Activated CD8-positive, alpha-beta memory T cell treated with anti-CD3 and anti-CD28 coated beads, Interleukin-2, amount 10 ng/mL, durations not matched to agents 7 days and 5 days (primary cell): ENCODE measurements at regions not wholly inside any gene's neighbourhood (a gene's known extent, or its start where the extent isn't known, plus 50 kb on each side); places are given as distances from the start of the nearest gene placed in this dataset.

Source experiments
- ATAC-seq: fragments of 150-1000 bp; cut with Tn5 transposase; one replicate; pipeline ENCODE4 v1.10.0; 2021; ENCODE audit warnings: moderate library complexity
- CTCF ChIA-PET: fragments of 350-600 bp; sonication (Branson Sonifier 250); formaldehyde crosslinking; loops from one replicate; lab custom pipeline; 2021; ENCODE audit warnings: antibody characterized with exemption; lab: Charles Lee
- DNase-seq: peaks from one replicate; pipeline ENCODE4 v3.0.0-alpha.2; 2020
- H3K27ac Mint-ChIP-seq: one replicate; pipeline ENCODE4 v1.8.0; 2021; ENCODE audit warnings: mild to moderate bottlenecking, mixed read lengths
- H3K27me3 Mint-ChIP-seq: one replicate; pipeline ENCODE4 v1.8.0; 2021; ENCODE audit warnings: mixed read lengths
- H3K36me3 Mint-ChIP-seq: one replicate; pipeline ENCODE4 v1.8.0; 2021; ENCODE audit warnings: mild to moderate bottlenecking, mixed read lengths
- H3K4me1 Mint-ChIP-seq: one replicate; pipeline ENCODE4 v1.8.0; 2021; ENCODE audit warnings: mixed read lengths
- H3K4me3 Mint-ChIP-seq: one replicate; pipeline ENCODE4 v1.8.0; 2021; ENCODE audit warnings: mild to moderate bottlenecking, moderate library complexity, mixed read lengths
- H3K9me3 Mint-ChIP-seq: one replicate; pipeline ENCODE4 v1.8.0; 2022; ENCODE audit warnings: low read depth, mixed read lengths

GRCh38 chr10:36683421-36683820 is 442.0 kb upstream of the ANKRD30A start:
- CTCF ChIA-PET = no interaction called here
- Mint-ChIP-seq H3K27me3 (no peaks in the 10 kb centered on the region), H3K9me3 (peaks cover 8% of the 10 kb centered on the region), H3K4me1 (no peaks in the 10 kb centered on the region), H3K27ac (no peak overlapping the region), H3K4me3 (no peak overlapping the region), H3K36me3 (no peaks in the 10 kb centered on the region)
- ATAC-seq (no peak), DNase-seq (no peak)

GRCh38 chr10:36681751-36682632 is 443.4 kb upstream of the ANKRD30A start:
- ATAC-seq (no peak), DNase-seq (no peak)
- Mint-ChIP-seq H3K36me3 (no peaks in the 10 kb centered on the region), H3K4me1 (no peaks in the 10 kb centered on the region), H3K27ac (no peak overlapping the region), H3K27me3 (no peaks in the 10 kb centered on the region), H3K4me3 (no peak overlapping the region), H3K9me3 (peaks cover 8% of the 10 kb centered on the region)
- CTCF ChIA-PET = no interaction called here

GRCh38 chr10:36679554-36679953 is 445.8 kb upstream of the ANKRD30A start:
- Mint-ChIP-seq H3K36me3 (no peaks in the 10 kb centered on the region), H3K9me3 (peaks cover 14% of the 10 kb centered on the region), H3K27me3 (no peaks in the 10 kb centered on the region), H3K27ac (no peak overlapping the region), H3K4me3 (no peak overlapping the region), H3K4me1 (no peaks in the 10 kb centered on the region)
- DNase-seq (no peak), ATAC-seq (no peak)
- CTCF ChIA-PET = no interaction called here

- no peak for DNase-seq
- no peak overlapping the region for H3K27ac Mint-ChIP-seq
- H3K4me3 Mint-ChIP-seq = no peak overlapping the region
- peaks cover 10% of the 10 kb centered on the region for H3K9me3 Mint-ChIP-seq
- CTCF ChIA-PET = no interaction called here
- H3K36me3 Mint-ChIP-seq = no peaks in the 10 kb centered on the region
- ATAC-seq = no peak
- no peaks in the 10 kb centered on the region for H3K4me1 Mint-ChIP-seq
- no peaks in the 10 kb centered on the region for H3K27me3 Mint-ChIP-seq
These were observed 448.0 kb upstream of the ANKRD30A start for GRCh38 chr10:36677431-36677768.

GRCh38 chr10:36676756-36677430 is 448.5 kb upstream of the ANKRD30A start:
- no peak overlapping the region for H3K27ac Mint-ChIP-seq
- no peaks in the 10 kb centered on the region for H3K27me3 Mint-ChIP-seq
- no peaks in the 10 kb centered on the region for H3K4me1 Mint-ChIP-seq
- no peak for ATAC-seq
- H3K9me3 Mint-ChIP-seq = peaks cover 10% of the 10 kb centered on the region
- H3K4me3 Mint-ChIP-seq = no peak overlapping the region
- no peak for DNase-seq
- H3K36me3 Mint-ChIP-seq = no peaks in the 10 kb centered on the region
- CTCF ChIA-PET = no interaction called here

DNA sequence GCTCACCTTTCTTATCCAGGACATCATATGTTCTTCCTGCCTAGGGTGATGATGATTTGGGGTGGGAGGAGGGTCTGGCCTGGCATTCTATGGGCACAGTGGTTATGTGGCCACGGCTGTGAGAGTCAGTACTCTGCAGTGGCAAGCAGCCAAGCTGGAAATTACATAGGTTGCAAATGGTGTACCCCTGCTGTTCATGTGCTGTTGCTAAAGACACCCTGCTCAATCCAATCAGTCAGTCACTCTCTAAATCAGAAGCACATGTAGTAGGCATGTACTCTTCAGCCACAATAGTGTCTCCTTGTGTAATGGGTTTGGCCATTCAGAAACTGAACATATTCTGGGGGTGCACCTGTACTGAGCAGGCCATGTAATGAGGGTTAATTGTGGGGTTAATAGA is 449.1 kb upstream of the ANKRD30A start:
- no peak for DNase-seq
- no peak overlapping the region for H3K27ac Mint-ChIP-seq
- no peak for ATAC-seq

DNA sequence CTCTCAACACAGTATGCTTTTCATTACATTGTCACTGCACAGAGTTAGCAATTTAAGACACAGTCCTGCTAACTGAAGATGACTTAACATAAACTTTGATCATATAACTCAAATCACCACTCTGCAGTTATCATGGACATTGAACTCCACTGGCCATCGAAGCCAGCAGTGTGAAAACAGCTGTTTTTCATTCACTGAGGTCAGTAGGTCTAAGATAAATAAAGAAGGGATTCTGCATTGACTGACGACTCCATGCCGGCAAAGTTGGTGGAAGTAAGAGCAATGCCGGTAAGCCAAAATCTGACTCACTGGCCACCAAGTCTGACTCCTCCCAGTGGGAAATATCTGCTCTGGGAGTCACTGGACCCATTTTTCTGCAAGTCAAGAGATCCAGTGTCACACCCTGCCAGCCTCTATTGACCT is 449.9 kb upstream of the ANKRD30A start:
- H3K36me3 Mint-ChIP-seq = no peaks in the 10 kb centered on the region
- CTCF ChIA-PET = no interaction called here
- H3K27ac Mint-ChIP-seq = no peak overlapping the region
- H3K27me3 Mint-ChIP-seq = no peaks in the 10 kb centered on the region
- no peak overlapping the region for H3K4me3 Mint-ChIP-seq
- DNase-seq = no peak
- ATAC-seq = no peak
- H3K9me3 Mint-ChIP-seq = peaks cover 10% of the 10 kb centered on the region
- H3K4me1 Mint-ChIP-seq = no peaks in the 10 kb centered on the region

More for the DNA sequence above, 449.1 kb upstream of the ANKRD30A start:
- H3K36me3 Mint-ChIP-seq = no peaks in the 10 kb centered on the region
- no peaks in the 10 kb centered on the region for H3K4me1 Mint-ChIP-seq
- no peak overlapping the region for H3K4me3 Mint-ChIP-seq
- H3K27me3 Mint-ChIP-seq = no peaks in the 10 kb centered on the region
- H3K9me3 Mint-ChIP-seq = peaks cover 10% of the 10 kb centered on the region
- CTCF ChIA-PET = no interaction called here

DNA sequence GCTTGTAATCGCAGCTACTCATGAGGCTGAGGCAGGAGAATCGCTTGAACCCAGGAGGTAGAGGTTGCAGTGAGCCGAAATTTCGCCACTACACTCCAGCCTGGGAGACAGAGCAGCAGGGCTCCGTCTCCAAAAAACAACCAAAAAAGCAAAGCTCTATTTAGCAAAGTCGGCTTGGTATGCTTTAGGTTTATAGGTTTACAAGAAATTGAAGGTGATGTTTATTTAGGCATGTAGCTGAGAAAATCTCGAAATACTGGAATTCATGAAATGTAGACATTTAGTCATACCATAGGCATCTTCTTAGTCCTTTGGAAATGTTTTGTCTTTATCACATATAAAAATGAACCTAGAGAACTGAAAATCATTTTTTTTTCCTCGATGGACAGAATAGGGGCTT is 453.8 kb upstream of the ANKRD30A start:
- Mint-ChIP-seq H3K36me3 (no peaks in the 10 kb centered on the region), H3K4me1 (no peaks in the 10 kb centered on the region), H3K4me3 (no peak overlapping the region), H3K27ac (no peak overlapping the region), H3K9me3 (peaks cover 13% of the 10 kb centered on the region), H3K27me3 (no peaks in the 10 kb centered on the region)
- no peak for ATAC-seq
- no peak for DNase-seq
- CTCF ChIA-PET = no interaction called here

DNA sequence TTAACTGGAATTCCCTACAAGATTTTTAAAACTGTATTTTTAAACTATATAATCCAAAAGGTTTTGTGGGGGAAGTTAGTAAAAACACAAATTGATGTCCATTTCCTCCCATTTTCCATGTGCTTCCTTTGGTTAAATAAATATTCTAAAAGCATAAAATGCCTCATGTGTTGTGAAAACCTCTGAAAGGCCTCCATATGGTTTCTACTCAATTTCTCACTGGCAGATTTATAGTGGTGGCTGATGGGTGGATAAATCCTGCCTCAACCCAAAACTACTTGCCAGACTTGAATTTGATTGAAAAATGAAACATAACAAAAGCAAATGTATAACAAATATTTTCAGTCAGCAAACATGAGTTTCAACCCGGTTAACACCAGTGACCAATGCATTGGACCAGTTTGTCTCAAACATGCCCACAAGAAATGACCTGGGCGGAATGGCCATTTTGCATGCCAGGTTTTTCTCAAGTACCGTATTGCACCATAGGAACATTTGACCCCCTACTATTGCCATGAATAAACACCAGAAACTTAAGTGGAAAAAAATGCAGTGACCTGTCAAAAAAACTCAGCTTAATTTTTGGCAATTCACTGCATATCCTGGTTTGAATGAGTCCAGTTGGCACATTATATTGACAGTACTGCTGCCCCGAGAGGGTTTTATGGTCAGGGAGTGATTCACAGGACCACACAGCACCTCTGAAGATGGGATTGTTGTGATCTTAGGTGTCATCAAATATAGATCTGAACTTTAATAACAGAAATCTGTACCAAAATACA is 454.6 kb upstream of the ANKRD30A start:
- Mint-ChIP-seq H3K36me3 (no peaks in the 10 kb centered on the region), H3K9me3 (peaks cover 11% of the 10 kb centered on the region), H3K27me3 (no peaks in the 10 kb centered on the region), H3K4me1 (no peaks in the 10 kb centered on the region), H3K27ac (no peak overlapping the region), H3K4me3 (no peak overlapping the region)
- DNase-seq (no peak), ATAC-seq (no peak)
- CTCF ChIA-PET = no interaction called here

- CTCF ChIA-PET = no interaction called here
- Mint-ChIP-seq H3K36me3 (no peaks in the 10 kb centered on the region), H3K4me1 (no peaks in the 10 kb centered on the region), H3K27me3 (no peaks in the 10 kb centered on the region), H3K9me3 (peaks cover 9% of the 10 kb centered on the region), H3K4me3 (no peak overlapping the region), H3K27ac (no peak overlapping the region)
- no peak for ATAC-seq
- DNase-seq = no peak
These were observed 455.6 kb upstream of the ANKRD30A start for GRCh38 chr10:36669615-36670352.

GRCh38 chr10:36666451-36666850 is 458.9 kb upstream of the ANKRD30A start:
- Mint-ChIP-seq H3K4me3 (no peak overlapping the region), H3K4me1 (no peaks in the 10 kb centered on the region), H3K9me3 (peaks cover 10% of the 10 kb centered on the region), H3K27ac (no peak overlapping the region), H3K36me3 (no peaks in the 10 kb centered on the region), H3K27me3 (no peaks in the 10 kb centered on the region)
- DNase-seq (no peak), ATAC-seq (no peak)
- CTCF ChIA-PET = no interaction called here

DNA sequence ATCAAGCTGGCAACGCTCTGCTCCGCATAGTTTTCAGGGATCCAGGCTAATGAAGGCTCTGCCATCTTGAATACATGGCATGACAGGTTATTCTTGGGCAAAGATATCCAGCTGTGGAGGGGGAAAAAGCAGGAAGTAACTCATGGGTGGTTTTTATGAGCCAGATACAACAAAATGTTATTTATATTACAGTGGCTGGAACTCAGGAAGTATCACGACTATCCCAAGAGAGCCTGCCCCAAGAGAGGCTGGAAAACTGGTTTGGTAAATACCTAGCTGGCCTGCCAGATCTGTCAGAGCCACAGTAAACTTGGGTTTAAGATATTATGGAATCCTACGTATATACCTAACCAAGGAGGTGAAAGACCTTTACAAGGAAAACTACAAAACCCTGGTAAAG is 462.8 kb upstream of the ANKRD30A start:
- no peak overlapping the region for H3K4me3 Mint-ChIP-seq
- no peaks in the 10 kb centered on the region for H3K27me3 Mint-ChIP-seq
- DNase-seq (no peak), ATAC-seq (no peak)
- no peaks in the 10 kb centered on the region for H3K4me1 Mint-ChIP-seq
- CTCF ChIA-PET = no interaction called here
- H3K27ac Mint-ChIP-seq = no peak overlapping the region
- H3K36me3 Mint-ChIP-seq = no peaks in the 10 kb centered on the region
- H3K9me3 Mint-ChIP-seq = peaks cover 5% of the 10 kb centered on the region

DNA sequence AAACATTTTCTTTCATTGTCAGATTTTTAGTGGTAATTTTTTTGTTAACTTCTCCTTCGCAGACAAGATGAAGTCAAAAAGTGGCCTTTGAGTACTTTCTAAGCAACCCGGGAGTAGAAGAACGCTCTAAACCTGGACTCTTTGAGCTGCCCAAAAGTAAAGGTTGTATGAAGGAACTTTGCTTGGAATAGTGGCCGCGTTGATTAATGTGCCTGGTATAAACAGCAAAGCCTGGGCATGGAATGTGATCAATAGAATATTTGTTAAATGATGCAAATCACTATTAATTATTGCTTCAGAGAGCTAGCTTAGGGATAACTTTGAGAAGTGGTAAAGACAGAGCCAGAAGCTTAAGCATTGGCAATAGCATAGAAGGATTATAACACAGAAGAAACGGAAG is 475.1 kb upstream of the ANKRD30A start:
- no peak overlapping the region for H3K4me3 Mint-ChIP-seq
- CTCF ChIA-PET = no interaction called here
- no peak for ATAC-seq
- H3K36me3 Mint-ChIP-seq = no peaks in the 10 kb centered on the region
- DNase-seq = no peak
- H3K27me3 Mint-ChIP-seq = no peaks in the 10 kb centered on the region
- no peaks in the 10 kb centered on the region for H3K4me1 Mint-ChIP-seq
- H3K9me3 Mint-ChIP-seq = peaks cover 10% of the 10 kb centered on the region
- H3K27ac Mint-ChIP-seq = no peak overlapping the region
